A673 (cell line): ENCODE measurements at regions not wholly inside any gene's neighbourhood (a gene's known extent, or its start where the extent isn't known, plus 50 kb on each side); places are given as distances from the start of the nearest gene placed in this dataset.

Source experiments
- CTCF ChIP-seq: fragments of 300-800, 200-600 bp; sonication (generic); conservative IDR thresholded peaks from 2 replicates; pipeline ENCODE4 v1.5.1; 2017; ENCODE audit warnings: low read depth, mild to moderate bottlenecking, antibody characterized with exemption, low read length, moderate library complexity, mixed read lengths
- EZH2 ChIP-seq: fragments of 200-600 bp; sonication (generic); IDR thresholded peaks from 2 replicates; pipeline ENCODE4 v1.6.1; 2017; ENCODE audit warnings: borderline replicate concordance, low read depth, mild to moderate bottlenecking, mixed read lengths, antibody characterized with exemption, low read length; ENCODE audit not compliant: poor library complexity, severe bottlenecking

GRCh38 chrX:8927701-8928100 is 106.2 kb downstream of the FAM9B start:
- no peak for TF ChIP-seq CTCF
- no peak for TF ChIP-seq EZH2
